SK-N-MC (cell line): ENCODE measurements at regions not wholly inside any gene's neighbourhood (a gene's known extent, or its start where the extent isn't known, plus 50 kb on each side); places are given as distances from the start of the nearest gene placed in this dataset.

ENCODE experiments used
- EZH2 ChIP-seq: fragments of 200-600 bp; sonication (generic); IDR thresholded peaks from one replicate; pipeline ENCODE4 v1.6.1; 2017; ENCODE audit warnings: antibody characterized with exemption
- POLR2AphosphoS5 ChIP-seq: IDR thresholded peaks from 2 replicates; pipeline ENCODE4 v1.6.1; 2012; ENCODE audit warnings: mild to moderate bottlenecking, low read depth, low read length, borderline replicate concordance

DNA sequence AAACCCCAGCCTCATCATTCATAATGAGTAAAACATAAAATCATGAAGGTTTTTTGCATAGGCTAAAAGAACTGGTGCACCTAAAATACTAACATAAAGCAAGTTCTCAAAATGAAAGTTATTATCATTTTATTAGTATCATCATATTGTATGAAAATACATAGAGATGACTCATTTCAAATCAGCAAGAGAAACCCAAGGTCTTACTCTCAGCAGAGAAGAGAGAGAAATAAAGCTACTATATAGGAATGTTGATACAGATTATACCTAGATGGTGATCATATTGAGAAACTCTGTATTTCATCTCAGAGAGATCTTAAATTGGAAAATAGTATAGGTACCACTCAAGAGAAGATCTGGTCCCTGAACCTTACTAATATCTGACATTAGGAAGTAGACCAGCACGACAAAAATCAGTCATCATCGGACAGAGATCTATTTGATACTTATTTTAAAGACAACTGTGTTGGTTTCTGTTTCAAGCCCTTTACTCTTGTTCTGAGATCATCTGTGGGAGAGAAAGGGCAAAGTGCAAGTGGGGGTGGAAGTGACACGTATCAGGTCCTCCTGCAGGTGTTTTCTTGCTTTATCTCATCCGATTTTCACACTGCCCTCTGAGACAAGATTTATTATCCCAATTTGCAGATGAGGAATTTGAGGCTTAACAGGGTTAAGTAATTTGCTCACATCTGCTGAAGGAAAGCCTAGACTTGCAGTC, 532.3 kb downstream of the MAFB start:
- no peak for TF ChIP-seq POLR2AphosphoS5
- no peak for TF ChIP-seq EZH2
